GM21390 (cell line): ENCODE measurements at regions not wholly inside any gene's neighbourhood (a gene's known extent, or its start where the extent isn't known, plus 50 kb on each side); places are given as distances from the start of the nearest gene placed in this dataset.

Experiments
- ATAC-seq: cut with Tn5 transposase; IDR thresholded peaks from one replicate; pipeline ENCODE4 v1.9.1; 2021; ENCODE audit not compliant: unreplicated experiment

DNA sequence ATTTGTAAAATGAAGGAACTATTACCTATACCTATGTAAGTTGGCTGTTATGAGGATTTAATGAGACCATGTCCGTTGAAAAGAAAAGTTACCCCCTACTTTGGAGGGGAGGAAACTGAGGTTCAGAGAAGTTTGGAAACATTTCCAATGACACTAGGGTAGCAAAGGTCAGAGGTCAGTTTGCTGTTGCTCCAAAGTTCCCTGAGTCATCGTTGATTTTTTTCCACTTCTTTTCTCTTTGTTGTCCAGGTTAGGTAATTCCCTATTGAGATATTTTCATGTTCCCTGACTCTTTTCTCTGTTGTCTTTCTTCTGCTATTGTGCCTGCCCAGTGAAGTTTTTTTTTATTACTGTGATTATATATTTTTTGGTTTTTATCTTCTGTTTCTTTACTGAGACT, 213.8 kb upstream of the C1orf174 start:
- ATAC-seq: no peak

DNA sequence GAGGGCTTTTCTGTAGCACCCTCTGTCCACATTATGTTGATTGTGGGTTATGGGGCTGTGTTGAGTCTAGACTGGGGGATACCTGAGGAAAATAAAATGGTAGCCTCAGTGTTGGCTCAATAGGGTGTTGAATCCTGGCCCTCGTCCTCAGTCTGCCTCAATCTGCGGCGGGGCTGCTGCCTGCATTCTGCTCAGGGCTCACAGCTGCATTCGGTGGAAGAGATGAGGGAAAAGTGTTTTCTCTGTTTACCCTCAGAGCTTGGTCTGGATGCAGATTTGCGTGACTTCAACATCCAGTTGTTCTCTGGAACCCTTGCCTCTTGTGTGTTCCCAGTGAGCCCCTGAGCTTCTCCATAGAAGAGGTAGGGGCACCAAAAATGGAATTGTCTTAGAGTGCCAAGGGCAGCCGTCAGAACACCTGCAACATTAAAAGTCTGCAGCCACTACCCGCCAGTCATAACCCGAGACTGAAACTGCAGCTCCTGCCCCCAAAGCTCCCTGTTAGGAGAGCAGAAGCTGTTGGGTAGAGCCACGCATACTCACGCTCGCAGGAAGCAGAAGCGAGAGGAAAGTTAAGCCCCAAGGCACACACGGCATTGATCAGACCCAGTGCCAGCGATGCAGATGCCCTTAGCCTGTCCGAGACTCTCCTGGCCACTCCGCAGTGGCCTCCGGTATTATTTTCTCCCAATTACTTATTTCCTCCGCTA, 215.3 kb upstream of the C1orf174 start:
- ATAC-seq: no peak

DNA sequence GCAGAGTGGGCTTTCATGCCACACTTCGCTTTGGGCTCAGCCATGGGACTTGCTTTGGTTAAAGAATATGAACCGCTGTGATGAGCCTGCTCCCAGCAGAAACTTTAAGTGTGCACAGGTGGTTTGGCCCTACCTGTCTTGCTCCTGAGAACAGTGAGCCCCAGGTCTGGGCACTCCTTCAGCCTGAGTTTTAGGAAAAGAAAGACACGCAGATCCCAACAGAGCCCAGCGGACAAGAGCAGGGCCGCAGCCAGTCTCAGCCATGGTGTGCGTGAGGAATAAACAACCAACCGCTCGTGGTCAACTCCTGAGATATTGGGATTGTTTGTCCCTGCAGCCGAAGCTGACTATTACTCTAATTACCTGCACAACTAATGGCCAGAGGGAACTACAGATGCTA, 217.1 kb upstream of the C1orf174 start:
- ATAC-seq: no peak

DNA sequence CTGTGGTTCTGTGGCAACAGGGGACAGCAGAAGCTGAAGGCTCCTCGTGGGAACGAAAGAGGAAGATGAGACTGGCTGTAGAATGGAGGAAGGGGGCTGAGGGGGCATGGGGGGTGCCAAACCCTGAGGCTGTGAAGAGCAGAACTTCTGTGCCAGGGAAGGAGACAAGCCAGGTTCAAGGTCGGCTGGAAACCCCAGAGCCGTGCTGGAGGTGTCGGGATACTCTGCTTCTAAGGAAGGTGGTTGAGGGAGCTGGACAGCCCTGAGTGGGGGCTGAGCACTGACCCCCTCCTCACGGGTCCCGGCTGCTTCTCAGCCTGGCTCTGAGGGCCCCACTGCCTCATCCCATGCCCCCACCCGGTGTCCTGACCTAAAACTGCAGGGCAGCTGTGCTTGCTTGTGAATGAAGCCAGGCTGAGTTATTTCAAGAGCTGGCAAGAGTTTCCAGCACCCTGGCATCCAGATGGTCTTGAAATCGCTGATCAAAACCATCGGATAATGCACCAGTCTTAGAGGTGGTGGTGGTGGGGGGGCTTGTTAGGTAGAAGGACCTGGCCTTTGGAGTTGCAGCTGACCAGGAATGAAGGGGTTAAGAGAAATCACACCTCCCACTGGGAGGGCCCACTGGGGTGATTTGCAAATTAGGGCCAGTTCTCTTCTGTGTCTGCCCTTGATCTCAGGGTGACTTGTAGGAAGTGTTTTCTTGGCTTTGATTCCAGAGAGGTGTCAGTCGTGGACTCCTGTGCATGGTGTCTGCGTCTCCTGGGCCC, 218.9 kb upstream of the C1orf174 start:
- no peak for ATAC-seq

DNA sequence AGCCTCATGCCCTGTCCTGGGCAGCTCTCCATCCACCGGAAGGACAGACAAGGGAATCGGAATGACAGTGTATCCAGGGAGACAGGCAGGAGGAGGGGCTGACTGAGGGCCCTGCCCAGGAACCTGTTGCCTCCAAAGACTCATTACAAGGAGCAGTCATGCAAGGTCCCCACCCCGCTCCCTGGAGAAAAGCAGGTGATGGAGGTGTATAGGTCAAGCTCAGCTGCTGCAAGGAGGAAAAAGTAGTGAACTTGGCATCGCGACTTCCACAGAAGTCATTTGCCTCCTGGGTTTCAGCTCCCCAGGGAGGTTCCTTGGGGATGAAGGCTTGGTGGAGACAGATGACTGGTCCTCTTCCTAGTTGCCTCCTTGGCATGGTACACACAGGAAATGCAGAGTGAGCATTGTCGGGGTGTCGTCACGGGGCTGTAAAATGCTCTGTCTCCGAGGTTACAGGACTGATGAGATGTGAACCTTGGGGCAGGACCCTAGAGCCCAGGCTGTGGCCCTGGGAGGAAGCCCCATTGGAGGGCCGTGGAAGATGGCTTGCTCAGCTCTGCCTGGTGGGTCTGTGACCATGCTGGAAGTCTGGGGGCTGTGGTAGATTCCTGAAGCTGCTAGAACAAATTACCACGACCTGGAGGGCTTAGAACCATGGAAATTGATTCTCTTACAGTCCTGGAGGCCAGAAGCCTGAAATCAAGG, 219.6 kb upstream of the C1orf174 start:
- ATAC-seq: no peak

DNA sequence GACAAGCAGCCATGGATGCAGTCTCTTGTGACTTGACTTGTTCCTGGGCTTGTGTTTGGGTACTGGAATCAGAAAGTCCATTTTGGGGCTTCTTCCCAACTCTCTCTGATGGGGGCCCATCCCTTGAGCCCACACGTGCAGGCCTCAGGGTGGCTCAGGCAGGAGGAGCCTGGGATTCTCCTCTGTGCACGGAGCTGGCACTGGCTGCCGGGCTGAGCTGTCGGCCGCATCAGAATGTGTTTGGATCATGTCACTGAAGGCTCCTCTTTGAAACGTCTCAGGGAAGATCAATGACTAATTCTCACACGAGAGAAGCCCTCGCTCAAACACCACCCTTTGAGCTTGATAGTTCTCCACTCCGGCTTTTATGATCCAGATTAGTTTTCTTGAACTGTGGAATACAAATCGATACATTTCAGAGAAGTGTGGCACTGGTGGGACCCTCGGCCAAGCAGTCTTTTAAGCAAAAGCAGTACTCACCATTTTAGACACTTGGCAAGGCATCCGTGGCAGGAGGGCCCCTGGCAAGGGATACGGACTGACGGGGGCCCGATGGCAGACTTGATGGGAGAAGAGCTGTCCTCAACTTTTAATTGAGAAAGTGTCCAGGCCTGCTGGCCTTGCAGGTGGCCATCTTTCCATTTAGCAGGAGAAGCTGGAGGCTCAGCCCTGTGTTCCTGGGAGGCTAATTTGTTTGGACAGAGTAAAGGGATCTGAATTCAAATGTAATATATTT, 220.7 kb upstream of the C1orf174 start:
- no peak for ATAC-seq

DNA sequence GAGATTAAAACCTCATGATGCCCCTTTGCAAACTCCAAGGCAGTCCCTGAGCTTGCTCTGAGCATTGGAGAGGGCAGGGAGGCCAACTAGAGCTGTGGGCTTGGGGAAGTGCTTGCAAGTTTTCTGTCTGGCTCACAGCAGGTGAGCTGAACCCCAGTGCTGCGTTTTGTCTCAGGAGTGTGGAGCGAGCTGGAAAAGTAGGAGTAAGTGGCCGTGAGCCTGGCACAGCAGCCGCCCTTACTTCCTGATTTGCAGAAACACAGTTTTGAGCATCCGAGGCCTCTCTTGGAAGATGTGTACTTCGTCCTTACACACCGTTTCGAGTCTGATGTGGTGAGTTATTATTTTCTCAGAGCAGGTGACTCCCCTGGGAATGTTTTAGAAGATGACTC, 221.2 kb upstream of the C1orf174 start:
- ATAC-seq: no peak

DNA sequence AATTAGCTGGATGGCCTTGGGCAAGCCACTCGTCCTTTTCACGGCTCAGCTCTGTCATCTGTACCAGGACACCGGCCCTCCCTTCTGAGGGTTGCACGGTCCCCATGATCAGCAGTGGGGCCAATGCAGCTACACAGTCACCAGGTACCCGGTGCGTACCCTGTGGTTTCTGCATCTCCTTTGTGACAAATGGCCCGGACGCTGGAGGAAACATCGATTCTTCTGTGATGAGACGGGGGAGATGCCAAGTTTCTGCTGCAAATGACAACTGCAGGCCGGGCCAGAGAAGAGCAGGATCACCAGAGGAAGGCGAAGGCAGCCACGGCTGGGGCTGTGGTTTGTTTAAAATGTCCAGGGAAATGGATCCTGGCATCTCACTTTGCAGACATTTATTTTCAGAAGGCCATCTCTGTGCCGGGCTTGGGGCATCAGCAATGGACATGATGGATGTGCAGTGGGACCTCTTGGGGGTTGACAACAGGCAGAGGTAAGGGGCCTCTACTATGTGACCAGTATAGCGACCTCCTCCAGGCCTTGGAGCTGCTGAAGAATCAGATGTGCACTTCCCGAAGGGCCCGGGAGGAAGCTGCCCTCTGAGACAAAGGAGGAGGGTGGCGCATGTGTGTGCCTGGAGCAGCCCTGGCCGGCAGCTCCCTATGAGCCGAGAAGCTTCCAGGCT, 221.9 kb upstream of the C1orf174 start:
- ATAC-seq: no peak

DNA sequence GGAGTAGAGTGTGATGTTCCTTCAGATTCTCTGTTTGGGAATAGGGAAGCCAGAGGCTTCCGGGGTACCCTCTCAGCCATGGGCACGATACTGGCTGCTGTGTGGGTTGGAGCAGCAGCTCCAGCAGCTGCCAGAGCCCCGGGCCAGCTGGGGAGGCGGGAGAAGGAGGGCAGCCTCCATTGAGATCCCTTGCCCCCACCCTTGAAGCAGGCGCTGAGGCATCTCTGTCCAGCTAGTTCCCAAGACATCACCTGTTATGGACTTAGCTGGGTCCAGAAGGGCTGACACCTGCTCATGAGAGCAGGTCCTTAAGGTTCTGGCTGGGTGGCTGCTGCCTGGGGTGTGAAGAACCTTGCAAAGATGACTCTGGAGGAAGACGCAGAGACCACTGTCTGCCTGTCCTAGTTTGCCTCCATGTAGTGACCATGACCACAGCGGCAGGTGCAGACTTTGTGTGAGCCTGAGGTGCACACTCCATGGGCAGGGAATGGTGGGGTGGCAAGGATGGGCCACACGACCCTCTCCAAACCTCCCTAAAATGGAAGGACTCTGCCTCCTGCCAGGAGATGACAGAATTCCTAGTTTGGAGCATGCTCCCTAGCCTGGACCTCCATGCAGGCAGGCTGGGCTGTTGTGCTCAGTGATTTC, 222.6 kb upstream of the C1orf174 start:
- no peak for ATAC-seq

DNA sequence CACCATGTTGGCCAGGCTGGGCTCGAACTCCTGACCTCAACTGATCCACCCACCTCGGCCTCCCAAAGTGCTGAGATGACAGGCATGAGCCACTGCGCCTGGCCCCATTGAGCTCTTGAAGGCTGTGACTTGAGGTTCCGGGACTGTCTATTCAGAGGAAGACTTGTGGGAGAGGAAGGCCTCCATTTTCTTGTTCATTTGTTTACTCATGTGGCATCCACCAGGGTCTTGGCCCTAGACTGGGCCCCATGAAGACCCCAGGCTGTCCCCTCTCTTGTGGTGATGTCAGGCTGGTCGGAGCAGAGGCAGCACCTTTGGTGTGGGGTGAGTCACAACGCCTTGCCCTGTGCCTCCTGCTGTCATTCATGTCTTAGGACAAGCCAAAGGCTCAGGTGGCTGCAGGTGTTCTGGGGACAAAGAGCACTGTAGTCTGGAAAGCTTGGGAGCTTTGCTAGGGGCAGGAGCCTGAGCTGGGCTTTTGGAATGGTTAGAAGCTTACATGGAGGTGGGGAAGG, 224.6 kb upstream of the C1orf174 start:
- ATAC-seq: no peak

DNA sequence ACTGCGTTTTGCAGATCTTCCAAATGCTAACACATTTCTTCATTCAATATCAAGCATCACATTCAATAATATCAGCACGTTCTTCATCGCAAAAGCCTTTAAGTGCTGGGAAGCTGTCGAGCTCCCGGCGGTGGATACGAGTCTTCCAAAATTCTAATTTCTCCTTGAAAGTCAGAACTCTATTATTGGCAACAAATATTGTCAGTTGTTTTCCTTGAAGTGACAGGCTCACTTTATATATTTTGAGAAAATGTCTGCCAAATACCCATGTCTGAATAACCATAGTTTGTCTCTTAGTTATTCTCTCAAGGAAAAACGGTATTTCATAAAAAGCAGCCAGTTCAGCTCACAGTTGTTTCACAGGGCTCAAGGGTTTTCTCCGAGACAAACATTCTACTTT, 226.2 kb upstream of the C1orf174 start:
- ATAC-seq: no peak

DNA sequence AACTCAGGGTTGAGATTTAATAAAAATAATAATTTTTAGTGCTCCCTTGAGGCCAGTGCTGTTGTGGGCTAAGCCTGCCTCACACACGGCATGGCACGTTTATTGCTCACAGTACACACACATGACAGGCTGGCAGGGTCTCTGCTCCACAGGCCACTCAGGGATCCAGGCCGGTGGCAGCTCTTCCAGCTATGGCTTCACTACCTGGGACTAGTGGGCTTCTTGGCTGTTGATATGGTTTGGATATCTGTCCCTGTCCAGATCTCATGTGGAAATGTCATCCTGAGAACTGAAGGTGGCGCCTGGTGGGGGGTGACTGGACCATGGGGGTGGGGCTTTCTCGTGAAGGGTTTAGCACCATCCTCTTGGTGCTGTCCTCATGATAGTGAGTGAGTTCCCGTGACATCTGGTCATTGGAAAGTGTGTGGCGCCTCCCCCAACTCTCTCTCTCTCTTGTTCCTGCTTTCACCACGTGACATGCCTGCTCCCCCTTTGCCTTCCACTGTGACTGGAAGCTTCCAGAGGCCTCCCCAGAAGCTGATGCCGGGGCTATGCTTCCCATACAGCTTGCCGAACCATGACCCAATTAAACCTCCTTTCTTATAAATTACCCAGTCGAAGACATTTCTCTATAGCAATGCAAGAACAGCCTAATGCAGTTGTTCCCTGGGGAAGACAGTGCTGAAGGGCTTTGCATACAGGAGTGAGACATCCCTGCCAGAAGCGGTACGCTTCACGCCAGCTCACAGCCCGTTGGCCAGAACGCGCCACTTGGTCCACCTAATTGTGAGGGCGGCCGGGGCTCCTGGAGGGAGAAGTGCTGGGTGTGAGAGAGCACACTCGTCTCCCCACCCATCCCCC, 226.9 kb upstream of the C1orf174 start:
- no peak for ATAC-seq

DNA sequence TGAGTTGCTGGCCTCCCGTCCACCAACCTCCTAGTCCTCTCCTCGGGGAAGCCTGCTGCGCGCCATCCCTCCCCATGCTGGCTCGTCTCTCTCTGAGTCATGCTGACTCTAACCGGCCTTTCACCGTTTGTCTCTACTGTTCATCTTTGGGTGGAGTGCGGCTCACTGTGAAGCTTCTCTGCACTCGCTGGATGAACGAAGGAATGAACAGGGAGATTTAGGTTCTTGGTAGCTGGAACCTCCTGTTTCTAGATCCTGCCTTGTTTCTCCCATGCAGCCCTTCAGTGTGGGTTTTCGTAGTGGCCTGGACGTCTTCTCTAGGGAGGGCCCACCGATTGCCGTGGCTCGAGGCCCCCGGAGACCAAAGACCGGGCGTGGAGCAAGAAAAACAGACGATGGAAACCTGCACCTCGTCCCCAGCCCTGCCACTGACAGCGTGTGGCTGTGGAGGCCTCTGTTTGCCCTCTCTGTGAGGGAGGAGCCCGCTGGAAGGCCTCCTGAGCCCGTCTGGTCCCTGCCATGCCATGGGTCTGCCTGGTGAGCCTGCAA, 227.6 kb upstream of the C1orf174 start:
- no peak for ATAC-seq

DNA sequence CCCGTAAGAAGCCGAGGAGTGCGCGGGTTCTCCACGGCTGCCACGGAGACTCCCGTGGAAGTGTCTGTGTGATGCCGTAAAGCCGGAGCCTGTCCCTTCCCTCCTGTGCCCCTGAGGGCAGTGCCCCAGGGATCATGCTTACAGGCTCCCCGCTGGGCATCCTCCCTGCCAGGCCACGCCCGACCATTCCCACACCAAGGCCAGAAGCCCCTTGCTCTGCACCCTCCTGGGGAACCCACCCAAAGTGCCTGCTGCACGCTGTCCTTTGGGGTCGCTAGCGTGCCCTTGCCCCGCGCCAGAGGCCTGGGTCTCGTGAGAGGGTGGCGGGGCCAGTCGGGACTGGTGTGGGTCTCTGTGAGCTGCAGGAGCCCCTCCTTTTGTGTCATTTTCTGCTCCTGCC, 228.5 kb upstream of the C1orf174 start:
- ATAC-seq: no peak

DNA sequence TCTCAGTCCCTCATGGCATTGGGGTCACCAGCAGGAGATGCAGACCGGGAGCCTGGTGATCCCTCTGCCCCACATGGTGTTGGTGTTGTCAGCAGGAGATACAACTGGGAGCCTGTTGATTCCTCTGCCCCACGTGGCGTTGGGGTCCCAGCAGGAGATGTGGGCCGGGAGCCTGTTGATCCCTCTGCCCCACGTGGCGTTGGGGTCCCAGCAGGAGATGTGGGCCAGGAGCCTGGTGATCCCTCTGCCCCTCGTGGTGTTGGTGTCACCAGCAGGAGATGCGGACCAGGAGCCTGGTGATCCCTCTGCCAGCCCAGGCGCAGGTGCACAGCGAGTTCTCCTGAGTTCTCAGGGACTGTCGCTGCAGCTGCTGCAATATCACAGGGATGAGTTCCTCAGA, 229.6 kb upstream of the C1orf174 start:
- no peak for ATAC-seq

DNA sequence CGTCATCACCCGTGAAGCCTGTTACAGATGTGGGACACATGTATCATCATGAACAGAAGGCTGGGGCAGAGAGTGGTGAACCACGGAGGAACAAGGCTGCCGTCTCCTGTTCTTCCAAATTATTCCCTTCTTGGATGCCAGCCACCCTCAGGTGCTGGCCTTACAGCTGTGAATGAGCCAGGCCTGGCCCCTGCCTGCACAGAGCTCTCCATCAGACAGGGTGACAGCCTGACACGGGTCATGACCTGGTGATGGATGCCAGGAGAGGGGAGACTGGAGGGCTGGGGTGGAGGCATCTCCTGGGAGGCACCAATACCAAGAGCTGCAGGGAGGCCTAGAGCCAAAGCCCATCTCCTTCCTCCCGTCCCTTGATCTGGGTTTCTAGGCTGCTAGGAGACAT, 230.0 kb upstream of the C1orf174 start:
- no peak for ATAC-seq

DNA sequence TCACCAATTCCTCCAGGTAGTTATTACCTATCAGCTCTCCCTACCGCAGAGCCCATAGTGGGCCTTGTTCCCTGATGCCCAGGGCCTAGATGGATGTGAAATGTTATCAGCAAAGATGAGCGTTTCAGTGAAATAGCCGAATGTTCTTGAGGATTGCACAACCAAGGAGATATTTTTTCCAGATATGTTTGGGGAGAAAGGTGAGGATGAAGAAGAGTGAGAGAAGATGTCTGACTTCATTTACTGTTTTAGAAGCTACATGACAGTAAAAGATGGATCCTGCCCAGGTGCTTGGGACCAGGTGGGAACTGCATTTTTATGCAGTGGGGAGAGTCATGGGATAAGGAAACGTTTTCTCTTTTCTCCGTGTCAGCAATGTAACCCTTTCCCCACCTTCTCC, 231.7 kb upstream of the C1orf174 start:
- ATAC-seq: no peak

DNA sequence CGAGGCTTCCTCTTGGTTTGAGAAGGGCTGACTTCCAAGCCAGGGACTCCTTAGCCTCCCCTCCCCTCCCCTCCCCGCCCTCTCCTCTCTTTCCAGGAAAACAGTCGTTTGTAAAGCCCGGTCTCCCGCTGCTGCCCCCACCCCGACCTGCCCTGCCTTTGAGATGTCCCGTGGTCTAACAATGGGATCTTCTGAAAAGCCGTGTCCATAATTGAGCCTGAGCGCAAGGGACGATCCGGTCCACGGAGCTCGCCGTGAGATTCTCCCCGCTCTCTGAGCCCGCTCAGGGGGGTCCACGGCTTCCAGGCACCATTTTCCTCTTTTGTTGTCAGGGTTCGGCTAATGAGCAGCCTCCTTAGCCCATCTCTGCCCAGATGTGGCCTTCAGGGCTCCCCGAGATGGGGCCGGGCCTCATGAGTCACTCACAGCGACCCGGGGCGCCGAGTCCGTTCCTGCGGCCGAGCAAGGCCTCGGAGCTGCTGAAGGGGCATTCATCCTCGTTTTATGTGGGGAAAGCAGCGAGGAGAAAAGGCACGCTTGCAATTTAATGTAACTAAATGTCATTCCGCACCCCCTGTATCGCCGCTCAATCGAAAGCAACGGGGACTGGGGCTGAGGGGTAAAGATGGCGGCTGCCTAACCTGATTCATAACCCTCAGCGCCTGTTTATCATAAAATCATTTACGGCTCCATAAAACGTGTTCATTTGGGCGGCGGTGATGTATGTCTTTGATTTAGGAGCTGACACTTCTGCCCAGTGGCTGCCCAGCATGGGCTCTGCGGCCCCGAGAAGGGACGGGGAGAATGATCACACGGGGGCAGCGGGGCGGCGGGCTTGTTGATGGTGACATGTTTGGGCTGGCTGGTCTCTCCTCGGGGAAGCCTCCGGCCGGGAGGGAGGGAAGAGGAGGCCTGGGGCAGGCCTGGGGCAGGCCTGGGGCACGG, 232.6 kb upstream of the C1orf174 start:
- ATAC-seq: no peak
